ENCODE measurements at regions not wholly inside any gene's neighbourhood (a gene's known extent, or its start where the extent isn't known, plus 50 kb on each side); places are given as distances from the start of the nearest gene placed in this dataset.

DNA sequence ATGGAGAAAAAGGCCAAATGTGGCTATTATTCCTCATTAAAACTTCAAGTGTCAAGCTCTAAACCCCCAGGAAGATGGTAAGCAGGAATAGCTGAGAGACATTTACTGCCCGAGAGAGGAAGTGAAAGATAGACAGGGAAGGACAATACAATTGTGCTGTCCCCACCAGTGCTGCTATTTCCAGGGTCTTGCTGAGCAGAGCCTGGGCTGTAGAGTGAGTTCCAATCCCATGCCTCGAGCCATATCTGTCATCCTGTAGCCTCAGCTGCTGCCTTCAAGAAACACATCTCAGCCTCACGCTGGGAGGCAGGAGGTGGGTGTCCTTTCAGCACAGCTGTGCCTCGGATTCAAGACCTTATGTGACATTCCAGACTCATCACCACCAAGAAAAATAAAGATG lies 114.0 kb downstream of the RPAP3 start:
- Histone ChIP-seq H3K4me1 (ENCODE audit: insufficient read depth, low read length) (no peaks in the 10 kb centered on the region), H3K9me3 (ENCODE audit: low read length) (no peaks in the 10 kb centered on the region), H3K9ac (ENCODE audit: insufficient read depth, low read depth, low read length) (no peak overlapping the region), H3K79me2 (ENCODE audit: insufficient read depth, low read length) (no peaks in the 10 kb centered on the region), H3K4me3 (replicated peaks in 1 of 3; ENCODE audit: insufficient read depth in 1 of 3, low read depth in 2 of 3, low read length in 3 of 3) (no peak overlapping the region), H3K27ac (ENCODE audit: extremely low read length, insufficient read depth, low read length) (no peak overlapping the region), H3K27me3 (ENCODE audit: control insufficient read depth in 1 of 2, insufficient read depth in 2 of 2, low read length in 2 of 2) (no peaks in the 10 kb centered on the region), H2AFZ (ENCODE audit: low read length) (no peak overlapping the region), H3K4me2 (ENCODE audit: low read depth, low read length) (no peak overlapping the region), H3K36me3 (replicated peaks in 1 of 2; ENCODE audit: control insufficient read depth in 1 of 2, insufficient read depth in 2 of 2, low read length in 2 of 2) (no peaks in the 10 kb centered on the region), H4K20me1 (ENCODE audit: insufficient read depth, low read length) (no peaks in the 10 kb centered on the region)
- ATAC-seq (no peak), DNase-seq (ENCODE audit: low spot score) (no peak), FAIRE-seq (no peak)
- no peak for TF ChIP-seq POLR2AphosphoS5 (IDR thresholded peaks at IDR 0.05; ENCODE audit: low read depth, low read length)
- no peak for TF ChIP-seq ZFYVE20 (CRISPR knock-in tag; IDR thresholded peaks at IDR 0.05; ENCODE audit: borderline replicate concordance, low read depth)
- no peak for TF ChIP-seq ZNF792 (CRISPR knock-in tag; IDR thresholded peaks at IDR 0.05)
- TF ChIP-seq HNRNPLL (IDR thresholded peaks at IDR 0.05; ENCODE audit: low read depth, low read length, poor library complexity, severe bottlenecking): no peak
- TF ChIP-seq HOXA7 (CRISPR knock-in tag; IDR thresholded peaks at IDR 0.05): no peak
- no peak for TF ChIP-seq ZSCAN30 (CRISPR knock-in tag; IDR thresholded peaks at IDR 0.05)
- no peak for TF ChIP-seq ZNF552 (CRISPR knock-in tag; IDR thresholded peaks at IDR 0.05; ENCODE audit: borderline replicate concordance)
- TF ChIP-seq NRL (CRISPR knock-in tag; IDR thresholded peaks at IDR 0.05; ENCODE audit: borderline replicate concordance): no peak
- TF ChIP-seq, protein P1, sequence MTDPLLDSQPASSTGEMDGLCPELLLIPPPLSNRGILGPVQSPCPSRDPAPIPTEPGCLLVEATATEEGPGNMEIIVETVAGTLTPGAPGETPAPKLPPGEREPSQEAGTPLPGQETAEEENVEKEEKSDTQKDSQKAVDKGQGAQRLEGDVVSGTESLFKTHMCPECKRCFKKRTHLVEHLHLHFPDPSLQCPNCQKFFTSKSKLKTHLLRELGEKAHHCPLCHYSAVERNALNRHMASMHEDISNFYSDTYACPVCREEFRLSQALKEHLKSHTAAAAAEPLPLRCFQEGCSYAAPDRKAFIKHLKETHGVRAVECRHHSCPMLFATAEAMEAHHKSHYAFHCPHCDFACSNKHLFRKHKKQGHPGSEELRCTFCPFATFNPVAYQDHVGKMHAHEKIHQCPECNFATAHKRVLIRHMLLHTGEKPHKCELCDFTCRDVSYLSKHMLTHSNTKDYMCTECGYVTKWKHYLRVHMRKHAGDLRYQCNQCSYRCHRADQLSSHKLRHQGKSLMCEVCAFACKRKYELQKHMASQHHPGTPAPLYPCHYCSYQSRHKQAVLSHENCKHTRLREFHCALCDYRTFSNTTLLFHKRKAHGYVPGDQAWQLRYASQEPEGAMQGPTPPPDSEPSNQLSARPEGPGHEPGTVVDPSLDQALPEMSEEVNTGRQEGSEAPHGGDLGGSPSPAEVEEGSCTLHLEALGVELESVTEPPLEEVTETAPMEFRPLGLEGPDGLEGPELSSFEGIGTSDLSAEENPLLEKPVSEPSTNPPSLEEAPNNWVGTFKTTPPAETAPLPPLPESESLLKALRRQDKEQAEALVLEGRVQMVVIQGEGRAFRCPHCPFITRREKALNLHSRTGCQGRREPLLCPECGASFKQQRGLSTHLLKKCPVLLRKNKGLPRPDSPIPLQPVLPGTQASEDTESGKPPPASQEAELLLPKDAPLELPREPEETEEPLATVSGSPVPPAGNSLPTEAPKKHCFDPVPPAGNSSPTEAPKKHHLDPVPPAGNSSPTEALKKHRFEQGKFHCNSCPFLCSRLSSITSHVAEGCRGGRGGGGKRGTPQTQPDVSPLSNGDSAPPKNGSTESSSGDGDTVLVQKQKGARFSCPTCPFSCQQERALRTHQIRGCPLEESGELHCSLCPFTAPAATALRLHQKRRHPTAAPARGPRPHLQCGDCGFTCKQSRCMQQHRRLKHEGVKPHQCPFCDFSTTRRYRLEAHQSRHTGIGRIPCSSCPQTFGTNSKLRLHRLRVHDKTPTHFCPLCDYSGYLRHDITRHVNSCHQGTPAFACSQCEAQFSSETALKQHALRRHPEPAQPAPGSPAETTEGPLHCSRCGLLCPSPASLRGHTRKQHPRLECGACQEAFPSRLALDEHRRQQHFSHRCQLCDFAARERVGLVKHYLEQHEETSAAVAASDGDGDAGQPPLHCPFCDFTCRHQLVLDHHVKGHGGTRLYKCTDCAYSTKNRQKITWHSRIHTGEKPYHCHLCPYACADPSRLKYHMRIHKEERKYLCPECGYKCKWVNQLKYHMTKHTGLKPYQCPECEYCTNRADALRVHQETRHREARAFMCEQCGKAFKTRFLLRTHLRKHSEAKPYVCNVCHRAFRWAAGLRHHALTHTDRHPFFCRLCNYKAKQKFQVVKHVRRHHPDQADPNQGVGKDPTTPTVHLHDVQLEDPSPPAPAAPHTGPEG (CRISPR knock-in tag; IDR thresholded peaks at IDR 0.05): no peak
- no peak for TF ChIP-seq FOXM1 (CRISPR knock-in tag; IDR thresholded peaks at IDR 0.05)
- TF ChIP-seq ZNF775 (CRISPR knock-in tag; IDR thresholded peaks at IDR 0.05; ENCODE audit: borderline replicate concordance): no peak
- no peak for TF ChIP-seq SMAD9 (CRISPR knock-in tag; IDR thresholded peaks at IDR 0.05)
- in situ Hi-C loops (cut with HindIII; ENCODE audit: extremely low pct_ligation_motif_present, low pct_unique_long_range_greater_than_20kb) (no loop called here), intact Hi-C loops (cut with micrococcal nuclease; ENCODE audit: unreplicated experiment) (no loop called here)
- no TSS peak for BruUV-seq (replicated peaks)
- POLR2A ChIA-PET: no interaction called here
- CTCF ChIA-PET (ENCODE audit: low intra/inter-chr PET ratio, low total read pairs): no interaction called here
- WGBS (ENCODE audit: low lambda C conversion rate): 9% methylated on average over 3 of the region's 4 CpGs

Measured in HepG2 (cell line).